GM18858 (cell line): ENCODE measurements at regions not wholly inside any gene's neighbourhood (a gene's known extent, or its start where the extent isn't known, plus 50 kb on each side); places are given as distances from the start of the nearest gene placed in this dataset.
A peak's percentile ranks its signal among the peaks of the same experiment; 100 is the strongest.
"Not testable (repeated sequence)": the region's sequence is repeated elsewhere in the genome, so short reads cannot be mapped to it uniquely, and the experiment has no call there.

Experiments
- ATAC-seq: cut with Tn5 transposase; IDR thresholded peaks from one replicate; pipeline ENCODE4 v1.9.1; 2021; ENCODE audit not compliant: unreplicated experiment

DNA sequence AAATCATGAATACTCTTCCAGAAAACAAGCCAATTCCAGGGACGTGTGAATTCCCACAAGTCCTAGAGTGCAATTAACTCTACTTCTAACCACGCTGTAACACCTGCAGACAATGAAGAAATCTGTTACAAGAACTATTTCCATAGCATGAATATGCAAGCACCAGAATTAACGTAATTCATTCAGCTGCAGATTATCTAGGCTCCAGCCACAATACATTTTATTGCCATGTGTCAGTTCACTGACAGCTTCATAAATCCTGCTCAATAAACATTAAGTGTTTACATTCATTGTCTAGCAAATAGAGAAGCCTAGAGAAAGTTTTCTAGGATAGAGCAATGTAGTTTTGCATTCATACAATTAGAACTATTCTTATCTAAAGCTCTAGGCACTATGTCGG is 1348.5 kb downstream of the GRIK2 start:
- ATAC-seq, result no peak

DNA sequence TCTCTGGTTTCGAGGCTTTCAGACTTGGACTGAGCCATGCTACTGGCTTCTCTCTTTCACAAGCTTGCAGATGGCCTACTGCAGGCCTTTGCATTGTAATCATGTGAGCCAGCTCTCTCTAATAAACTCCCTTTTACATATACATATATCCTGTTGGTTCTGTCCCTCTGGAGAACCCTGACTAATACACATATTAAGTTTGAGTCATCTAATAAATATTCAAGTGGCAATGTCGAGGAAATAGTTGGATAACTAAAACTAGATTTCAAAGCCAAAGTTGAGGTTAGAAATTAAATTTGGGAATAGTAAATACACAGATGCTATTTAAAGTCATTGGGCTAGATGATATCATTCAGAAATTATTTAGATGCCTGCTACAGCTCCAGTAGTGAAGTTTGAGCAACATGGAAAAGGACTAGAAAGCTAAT is 1343.4 kb downstream of the GRIK2 start:
- no peak for ATAC-seq

DNA sequence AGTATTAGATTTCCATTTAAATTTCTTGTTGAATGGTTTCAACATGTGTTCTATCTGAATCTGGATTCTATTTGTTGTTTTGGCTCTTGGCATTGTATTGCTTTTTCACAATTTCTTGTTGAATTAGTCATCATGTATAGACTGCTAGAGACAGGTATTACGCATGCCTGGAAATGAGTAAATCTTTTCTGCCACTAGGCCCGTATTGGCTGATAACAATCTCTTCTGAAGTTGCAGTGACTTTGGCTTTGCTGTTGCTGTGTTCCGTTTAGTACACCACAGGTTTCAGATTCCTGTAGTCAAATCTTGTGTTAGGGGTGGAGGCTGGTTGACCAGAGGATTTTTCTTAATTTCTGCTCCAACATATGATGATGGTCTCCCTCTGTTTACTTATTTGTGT is 1339.4 kb downstream of the GRIK2 start:
- no peak for ATAC-seq

DNA sequence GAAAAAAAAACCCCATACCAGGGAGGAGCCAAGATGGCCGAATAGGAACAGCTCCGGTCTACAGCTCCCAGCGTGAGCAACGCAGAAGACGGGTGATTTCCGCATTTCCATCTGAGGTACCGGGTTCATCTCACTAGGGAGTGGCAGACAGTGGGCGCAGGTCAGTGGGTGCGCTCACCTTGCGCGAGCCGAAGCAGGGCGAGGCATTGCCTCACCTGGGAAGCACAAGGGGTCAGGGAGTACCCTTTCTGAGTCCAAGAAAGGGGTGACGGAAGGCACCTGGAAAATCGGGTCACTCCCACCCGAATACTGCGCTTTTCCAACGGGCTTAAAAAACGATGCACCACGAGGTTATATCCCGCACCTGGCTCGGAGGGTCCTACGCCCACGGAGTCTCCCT is 1328.6 kb downstream of the GRIK2 start:
- not testable (repeated sequence) for ATAC-seq

DNA sequence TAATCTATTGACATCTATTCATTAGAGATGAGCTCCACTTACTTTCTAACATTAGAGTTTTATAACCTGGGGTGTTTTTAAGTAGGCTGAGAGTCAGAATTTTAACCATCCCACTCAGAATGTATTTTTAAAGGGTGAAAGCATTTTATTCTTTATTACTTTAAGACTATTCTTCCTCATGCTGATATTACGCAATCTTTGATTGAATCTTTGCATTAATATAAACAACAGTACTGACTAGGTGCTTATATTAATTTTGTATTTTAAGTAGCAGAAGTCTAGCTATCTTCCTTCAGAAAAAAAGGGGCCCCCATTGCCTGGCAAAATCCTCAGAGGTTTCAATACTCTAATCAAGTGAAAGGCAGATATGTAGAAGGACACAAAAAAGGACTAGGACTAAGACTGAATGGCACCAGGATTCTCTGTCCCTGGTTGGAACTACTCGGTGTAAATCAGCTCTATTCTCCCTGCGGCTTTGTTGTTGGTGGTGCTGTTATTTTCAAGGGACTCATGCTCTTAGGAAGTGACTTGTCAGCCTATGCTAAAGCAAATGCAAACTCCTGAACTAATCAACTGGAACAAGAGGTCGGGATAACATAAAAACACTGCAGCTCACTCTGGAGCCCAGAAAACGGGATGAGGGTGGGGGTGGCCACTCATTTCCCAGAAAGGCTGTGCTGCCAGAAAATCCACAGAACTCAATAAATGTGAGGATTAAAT is 1324.4 kb downstream of the GRIK2 start:
- ATAC-seq, result no peak

DNA sequence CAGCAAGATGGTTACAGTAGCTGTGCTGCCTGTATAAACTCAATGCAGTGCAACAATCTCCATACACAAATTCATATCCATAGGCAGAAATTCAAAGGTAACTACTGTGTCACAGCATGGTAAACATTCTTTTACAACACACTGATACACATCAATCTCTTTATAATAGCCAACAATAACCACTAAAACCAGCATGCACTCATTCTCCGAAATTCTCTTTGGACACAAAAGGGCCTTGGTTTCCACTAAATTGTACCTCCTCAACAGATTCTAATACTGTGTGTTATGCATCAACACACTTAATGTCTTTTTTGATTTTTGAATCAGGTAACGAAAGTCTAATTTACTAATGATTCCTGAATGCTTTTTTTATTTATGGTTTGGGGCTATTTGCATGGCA is 1323.7 kb downstream of the GRIK2 start:
- no peak for ATAC-seq

DNA sequence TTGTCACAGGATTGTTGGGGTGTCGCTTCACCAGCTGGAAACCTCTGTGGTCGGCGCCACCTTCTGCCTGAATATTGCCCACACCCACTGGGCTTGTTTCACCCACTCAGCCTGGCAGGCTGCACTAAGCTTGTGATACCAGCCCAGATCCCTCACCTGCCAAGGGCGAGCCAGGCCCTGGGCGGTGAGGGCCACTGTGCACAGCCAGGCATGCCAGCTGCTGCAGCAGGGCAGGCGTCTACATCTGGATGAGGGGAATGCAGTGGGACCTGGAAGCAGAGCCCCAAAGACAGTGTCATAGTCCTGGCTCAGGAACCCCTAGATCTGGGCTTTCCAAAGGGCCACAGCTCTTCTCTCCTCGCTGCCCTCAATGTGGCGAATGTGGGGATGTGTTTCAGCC is 1307.5 kb downstream of the GRIK2 start:
- no peak for ATAC-seq

DNA sequence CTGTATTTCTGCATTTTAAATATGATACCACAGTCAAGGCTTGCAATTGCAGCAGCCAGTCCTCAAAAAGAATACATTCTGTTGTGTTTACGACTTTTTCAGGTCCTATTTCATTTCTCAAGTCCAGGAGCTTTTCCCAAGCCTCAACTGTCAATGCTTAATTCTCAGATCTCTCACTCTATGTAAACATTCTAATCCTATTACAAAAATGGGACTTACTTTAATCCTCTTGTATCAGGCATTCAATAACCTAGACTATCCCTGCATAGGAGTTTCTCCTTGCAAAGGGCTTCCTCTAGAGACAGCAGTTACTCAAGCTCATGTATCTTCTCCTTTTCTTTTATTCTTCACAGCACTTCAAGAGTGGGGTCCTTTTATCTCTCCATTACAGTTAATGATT is 1293.0 kb downstream of the GRIK2 start:
- ATAC-seq, result no peak

DNA sequence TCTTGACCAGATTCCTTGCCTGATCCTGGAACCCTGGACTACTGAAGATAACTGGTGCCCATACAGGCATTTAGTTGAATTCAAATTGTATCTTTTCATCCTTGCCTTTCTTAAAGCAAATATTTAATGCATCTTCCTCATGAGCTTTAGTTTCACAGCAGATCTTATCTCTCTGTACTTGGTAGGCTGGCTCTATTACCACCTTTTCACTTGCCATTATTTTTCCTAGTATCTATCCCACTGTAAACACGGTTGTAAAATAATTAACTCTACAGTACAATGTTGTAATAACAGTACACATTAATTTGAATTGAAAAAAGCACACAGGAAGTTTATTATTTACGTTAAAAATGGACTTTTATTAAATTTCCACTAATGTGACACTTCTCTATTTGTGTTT is 1286.9 kb downstream of the GRIK2 start:
- ATAC-seq, result no peak

DNA sequence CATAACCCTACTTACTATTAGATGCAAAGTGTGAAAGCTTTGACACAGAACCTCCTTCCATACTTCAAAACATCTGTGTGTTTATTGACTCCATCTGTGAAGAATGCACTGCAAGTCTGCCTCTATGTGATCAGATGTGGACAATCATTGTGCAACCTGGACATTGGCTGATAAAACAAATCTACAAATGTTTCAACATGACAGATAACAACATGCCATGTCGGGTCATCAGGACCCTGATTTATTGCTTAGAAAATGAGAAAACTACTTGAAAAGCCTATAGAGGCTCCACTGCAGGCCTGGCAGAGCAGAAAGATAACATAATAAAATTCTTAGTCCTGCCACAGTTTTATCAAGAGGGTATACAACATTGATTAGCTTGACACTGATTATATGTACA is 1286.4 kb downstream of the GRIK2 start:
- no peak for ATAC-seq

DNA sequence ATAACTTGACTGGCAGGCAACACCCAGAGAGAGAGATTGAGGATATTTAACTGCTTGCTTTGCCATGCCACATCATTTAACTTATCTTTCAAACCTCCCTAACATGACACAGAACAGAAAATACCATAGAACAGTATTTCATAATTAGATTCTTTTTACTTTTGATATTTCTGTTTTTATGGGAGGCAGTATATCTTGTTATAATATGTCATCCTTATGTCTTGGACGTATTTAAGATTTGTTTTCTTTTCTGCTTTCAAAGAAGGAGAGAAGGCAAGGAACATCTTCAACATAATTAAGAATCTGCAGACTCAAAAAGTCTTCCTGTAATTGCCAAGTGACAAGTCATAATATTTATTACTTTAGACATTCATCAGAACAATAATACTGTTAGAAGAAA is 1283.7 kb downstream of the GRIK2 start:
- no peak for ATAC-seq

DNA sequence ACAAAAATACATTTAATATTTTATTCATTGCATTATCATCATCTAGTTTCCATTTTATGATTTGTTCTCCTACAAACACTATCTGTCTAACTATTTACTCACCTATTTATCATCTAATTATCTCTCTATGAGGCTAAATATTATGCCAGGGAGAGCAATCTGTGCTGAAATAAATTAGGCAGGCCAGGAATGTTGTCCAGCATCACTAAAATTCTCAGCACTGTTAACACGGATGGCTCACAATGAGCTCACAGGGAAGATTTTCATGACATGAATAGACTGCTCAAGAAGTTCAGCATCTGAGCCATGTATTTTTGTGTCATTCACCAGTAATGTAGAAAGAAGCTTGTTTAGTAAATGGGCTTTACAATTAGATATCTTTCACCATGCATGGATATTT is 1277.2 kb downstream of the GRIK2 start:
- ATAC-seq, result no peak

DNA sequence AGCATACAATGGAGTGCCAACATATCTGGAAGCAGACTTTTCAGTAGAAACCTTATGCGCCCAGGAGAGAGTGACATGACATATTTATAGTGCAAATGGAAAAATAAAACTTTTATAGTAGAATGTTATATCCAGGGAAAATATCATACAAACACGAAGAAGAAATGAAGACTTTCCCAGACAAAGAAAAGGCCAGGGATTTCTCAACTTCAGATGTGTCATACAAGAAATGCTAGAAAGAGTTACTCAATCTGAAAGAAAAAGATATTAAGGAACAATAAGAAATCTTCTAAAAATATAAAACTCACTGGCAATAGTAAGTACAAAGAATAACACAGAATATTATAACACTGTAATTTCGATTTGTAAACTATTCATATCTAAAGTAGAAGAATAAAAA is 1269.3 kb downstream of the GRIK2 start:
- ATAC-seq, result no peak

DNA sequence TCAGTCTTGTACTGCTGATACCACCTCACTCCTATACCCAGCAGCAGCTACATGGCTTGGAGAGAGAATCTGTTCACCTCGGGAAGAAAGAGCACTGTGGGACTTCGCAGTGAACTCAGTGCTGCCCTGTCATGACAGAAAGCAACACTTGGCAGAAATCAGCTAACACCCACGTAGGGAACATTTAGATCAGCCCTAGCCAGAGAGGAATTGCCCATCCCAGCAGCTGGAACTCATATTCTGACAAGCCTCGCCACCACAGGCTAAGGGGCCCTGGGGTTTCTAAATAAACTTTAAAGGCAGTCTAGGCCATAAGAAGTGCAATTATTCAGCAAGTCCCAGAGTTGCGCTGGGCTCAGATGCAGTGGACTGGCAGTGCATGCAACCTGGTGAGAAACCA is 1266.8 kb downstream of the GRIK2 start:
- ATAC-seq, result no peak

DNA sequence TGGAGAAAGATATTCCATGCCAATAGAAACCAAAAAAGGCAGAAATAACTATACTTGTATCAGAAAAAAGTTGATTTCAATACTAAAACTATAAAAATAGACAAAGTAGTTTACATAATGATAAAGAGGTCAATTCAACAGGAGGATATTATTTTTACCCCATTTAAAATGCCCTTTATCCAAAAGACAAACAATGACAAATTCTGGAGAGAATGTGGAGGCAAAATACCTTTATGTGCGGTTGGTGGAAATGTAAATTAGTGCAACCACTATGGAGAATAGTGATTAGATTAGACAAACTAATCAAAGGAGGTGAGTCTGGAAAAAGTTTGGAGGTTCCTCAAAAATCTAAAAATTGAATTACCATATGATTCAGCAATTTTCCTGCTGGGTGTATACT is 1262.3 kb downstream of the GRIK2 start:
- no peak for ATAC-seq

DNA sequence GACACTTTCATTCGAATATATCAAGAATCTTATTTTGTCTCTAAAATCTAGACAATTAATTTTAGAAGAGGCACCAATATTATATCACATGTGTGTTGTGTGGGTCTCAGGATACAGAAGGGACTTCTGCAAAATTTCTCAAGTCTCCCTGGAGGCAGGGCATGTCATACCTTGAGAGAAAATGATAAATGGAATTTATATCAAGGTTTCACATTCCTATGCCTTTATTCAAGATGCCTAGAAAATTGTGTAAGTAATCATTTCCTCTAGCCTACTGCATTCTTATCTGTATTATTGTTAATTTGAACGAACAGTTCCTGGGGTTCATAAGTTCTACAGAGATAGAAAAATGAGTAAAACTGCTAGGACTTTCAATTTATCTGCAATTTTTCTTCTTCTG is 1247.9 kb downstream of the GRIK2 start:
- no peak for ATAC-seq

DNA sequence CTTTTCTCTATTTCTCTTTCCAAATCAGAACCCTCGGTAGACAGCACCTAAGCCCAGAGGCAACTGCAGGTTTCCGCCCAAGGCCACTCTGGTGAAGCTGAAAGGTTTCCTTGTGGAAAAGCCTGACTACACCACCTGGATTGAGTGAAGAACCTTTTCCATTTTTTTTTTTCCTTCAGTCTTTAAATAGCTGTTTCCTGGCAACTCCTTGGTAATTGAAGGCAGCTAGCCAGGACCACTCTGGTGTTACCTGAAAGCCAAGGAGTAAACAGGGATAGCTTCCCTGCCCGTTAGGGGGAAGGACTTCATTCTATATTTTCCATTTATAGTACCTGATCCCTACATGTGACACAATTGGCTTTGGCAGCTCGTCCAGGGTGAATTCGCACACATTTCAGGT is 1238.4 kb downstream of the GRIK2 start:
- no peak for ATAC-seq

DNA sequence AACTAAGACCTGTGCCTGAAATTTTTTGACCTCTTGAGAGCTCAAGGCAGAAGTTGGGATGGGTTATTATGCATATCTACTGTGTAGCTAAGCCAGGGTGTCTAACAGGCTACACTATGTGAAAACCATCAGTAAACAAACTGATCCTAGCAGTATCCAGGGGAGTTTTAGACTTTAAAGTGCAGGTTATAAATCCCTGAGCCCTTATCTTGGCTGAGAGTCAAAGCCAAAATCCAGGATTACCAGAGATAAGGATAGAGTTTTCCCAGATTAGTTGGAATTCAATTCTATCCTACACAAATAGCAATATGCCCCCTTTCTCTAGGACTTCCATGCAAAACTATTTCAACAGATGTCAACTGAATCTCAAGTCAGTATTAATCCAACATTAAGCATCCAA is 1229.7 kb downstream of the GRIK2 start:
- no peak for ATAC-seq

DNA sequence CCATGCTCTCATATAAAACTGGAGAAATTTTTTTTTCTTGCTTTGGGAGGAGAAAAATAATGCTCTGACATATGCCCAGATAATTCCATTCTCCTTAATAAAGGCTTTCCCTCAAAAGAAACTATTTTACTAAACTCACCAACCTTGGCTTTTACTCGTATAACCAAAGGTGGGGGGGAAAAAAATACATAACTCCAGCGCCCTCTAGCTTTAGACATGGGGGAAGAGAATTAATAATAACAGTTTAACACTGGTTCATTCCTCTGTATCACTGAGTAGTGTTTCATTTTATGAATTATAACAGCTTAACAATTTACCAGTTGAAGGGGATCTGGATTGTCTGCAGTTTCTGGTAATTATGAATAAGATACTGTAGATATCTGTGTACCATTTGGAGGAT is 1226.1 kb downstream of the GRIK2 start:
- peak; percentile 59 for ATAC-seq

DNA sequence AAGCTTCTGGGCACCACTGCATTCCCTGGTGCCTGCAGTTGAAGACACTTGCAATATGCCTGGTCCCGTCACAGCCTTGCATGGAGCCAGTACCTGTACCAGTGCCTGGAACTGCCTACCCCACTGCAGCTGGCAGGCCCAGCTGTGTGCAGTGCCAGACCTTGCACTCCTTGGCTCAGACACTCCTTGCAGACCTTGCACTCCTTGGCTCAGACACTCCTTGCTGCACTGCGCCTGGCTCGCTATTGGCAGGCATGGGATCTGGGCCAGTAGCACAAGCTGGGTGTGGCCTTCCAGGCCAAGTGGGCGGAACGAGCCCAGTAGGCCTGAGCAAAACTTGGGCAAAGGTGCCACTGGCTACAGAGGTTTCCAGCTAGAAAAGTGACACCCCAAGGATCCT is 1189.1 kb downstream of the GRIK2 start:
- ATAC-seq, result no peak

DNA sequence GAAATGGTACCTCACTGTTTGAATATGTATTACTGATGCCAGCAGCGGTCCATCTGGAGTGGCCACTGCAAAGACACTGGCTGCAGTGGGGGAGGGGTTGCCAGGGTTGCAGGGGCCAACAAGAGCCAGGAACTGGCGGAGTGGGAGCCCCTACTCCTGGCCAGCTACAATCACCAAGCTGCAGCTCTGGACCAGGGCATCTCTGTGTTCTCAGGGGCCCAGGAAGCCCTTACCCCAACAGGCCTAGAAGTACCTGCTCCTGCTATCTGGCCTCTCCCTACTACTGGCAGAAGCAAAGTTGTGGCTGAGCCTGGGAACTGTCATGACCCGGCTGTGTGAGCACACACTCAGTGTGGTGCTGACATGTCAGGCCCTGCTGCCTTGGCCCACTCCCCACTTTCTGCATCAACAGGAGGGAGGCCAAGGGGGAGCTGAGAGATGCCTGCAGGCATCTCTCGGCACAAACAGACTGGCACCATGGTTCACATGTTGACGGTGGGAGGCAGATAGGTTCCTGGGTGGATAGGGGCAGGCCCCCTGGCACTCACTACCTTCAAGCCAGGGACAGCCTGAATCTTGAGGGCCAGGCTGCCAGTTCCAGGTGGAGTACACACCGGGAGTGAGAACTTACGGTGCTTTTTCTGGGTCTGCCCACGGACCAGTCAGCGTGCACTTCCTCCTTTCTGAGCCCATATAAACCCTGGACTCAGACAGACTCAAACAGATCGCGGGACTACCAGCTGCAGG is 1188.0 kb downstream of the GRIK2 start:
- ATAC-seq, result no peak

DNA sequence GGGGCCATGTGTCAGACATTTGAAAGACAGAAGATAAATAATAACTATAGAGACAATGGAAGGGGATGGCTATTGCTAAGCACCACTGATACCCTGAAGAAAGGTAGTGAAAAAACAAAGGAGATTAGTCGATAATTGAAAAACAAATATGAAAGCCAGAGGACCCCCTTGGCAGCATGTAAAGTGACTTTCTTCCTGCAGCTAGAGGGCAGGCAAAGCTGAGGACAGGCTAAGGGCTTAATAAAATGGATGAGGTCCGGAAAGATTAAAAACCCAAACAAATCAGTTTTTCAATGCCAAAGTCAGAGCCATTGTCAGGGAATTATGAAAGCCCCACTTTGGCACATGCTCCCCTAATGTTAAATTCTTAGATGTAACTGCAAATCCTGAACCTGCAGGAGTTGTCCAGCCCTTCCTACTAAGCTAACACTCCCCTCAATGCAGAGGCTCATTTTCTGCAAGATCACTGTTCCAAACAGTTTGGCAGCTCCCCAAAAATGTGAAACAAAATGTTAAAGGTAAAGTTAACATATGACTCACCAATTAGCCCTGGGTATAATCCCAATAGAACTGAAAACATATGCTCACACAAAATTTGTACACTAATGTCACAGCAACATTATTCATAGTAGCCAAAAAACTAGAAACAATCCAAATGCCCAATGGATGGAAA is 1177.9 kb downstream of the GRIK2 start:
- ATAC-seq, result no peak
